ENCODE measurements at regions not wholly inside any gene's neighbourhood (a gene's known extent, or its start where the extent isn't known, plus 50 kb on each side); places are given as distances from the start of the nearest gene placed in this dataset.
"Not testable (repeated sequence)": the region's sequence is repeated elsewhere in the genome, so short reads cannot be mapped to it uniquely, and the experiment has no call there.

GRCh38 chr9:65455136-65455535 lies 170.1 kb upstream of the FOXD4L5 start:
- not testable (repeated sequence) for H3K4me3 ChIP-seq (ENCODE audit: low read depth, low read length); DNase-seq (ENCODE audit: low read depth)

DNA sequence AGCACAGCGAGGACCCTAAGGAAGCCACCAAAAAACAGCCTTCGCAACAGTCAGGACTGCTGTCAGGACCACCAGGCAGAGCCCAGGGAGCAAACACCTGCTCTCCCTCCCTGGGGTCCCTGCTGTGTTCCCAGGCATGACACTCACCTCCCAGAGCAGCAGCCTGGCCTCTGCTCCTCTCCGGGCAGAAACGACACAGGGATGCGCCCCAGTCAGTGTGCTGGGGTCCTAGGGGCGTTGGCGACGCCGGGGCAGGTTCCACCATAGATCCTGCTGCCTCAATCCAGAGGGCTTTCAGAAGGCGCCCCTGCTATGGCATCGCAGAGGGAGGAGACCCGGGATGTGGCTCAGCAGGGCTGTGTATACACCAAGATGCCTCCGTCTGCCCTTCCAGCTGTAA lies 169.7 kb upstream of the FOXD4L5 start:
- not testable (repeated sequence) for DNase-seq (ENCODE audit: low read depth); H3K4me3 ChIP-seq (ENCODE audit: low read depth, low read length)

GRCh38 chr9:65454034-65454433 lies 169.0 kb upstream of the FOXD4L5 start:
- not testable (repeated sequence) for H3K4me3 ChIP-seq (ENCODE audit: low read depth, low read length); DNase-seq (ENCODE audit: low read depth)

- not testable (repeated sequence) for DNase-seq (ENCODE audit: low read depth); H3K4me3 ChIP-seq (ENCODE audit: low read depth, low read length)
These were observed 165.0 kb upstream of the FOXD4L5 start for GRCh38 chr9:65449886-65450610.

DNA sequence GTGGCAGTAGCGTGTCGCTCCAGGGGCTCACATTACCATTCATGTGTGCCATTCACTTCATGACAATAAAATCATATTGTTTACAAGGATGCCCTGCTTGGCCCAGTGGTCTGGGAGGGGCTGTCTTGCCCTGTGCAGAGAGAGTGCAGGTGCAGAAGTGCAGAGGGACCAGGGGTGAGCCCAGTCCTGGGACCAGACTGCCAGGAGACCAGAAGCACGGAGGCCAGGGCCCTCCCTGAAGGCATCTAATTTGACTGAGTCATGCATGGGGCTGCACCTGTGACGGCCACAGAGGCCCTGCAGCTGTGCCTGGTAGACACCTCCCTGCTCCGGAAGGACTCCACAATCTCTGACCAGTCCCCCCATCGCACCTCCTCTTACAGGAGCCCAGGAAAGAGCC lies 164.4 kb upstream of the FOXD4L5 start:
- H3K4me3 ChIP-seq (ENCODE audit: low read depth, low read length) = no peak overlapping the region
- no peak for DNase-seq (ENCODE audit: low read depth)

GRCh38 chr9:65447146-65447545 lies 162.1 kb upstream of the FOXD4L5 start:
- H3K4me3 ChIP-seq (ENCODE audit: low read depth, low read length) = not testable (repeated sequence)

DNA sequence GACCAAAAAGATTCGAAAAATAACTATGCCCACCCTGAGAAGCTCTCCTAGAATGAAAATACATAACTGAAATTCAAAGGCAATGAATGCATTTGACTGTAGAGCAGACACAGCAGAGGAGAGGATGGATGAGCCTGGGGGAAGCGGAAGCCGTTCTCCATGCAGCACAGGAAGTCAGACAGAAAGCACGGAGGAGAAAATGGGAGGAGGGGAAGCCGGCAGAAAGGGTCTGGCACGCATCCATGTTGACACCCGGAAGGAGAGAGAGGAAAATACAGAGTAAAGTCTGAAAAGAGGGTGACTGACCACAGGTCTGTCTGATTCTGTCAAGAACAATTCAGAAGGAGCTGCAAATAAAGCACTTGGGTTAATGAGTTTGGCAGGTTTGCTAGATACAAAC lies 161.0 kb upstream of the FOXD4L5 start:
- not testable (repeated sequence) for H3K4me3 ChIP-seq (ENCODE audit: low read depth, low read length)

More at GRCh38 chr9:65447146-65447545, 162.1 kb upstream of the FOXD4L5 start:
- not testable (repeated sequence) for DNase-seq (ENCODE audit: low read depth)

DNA sequence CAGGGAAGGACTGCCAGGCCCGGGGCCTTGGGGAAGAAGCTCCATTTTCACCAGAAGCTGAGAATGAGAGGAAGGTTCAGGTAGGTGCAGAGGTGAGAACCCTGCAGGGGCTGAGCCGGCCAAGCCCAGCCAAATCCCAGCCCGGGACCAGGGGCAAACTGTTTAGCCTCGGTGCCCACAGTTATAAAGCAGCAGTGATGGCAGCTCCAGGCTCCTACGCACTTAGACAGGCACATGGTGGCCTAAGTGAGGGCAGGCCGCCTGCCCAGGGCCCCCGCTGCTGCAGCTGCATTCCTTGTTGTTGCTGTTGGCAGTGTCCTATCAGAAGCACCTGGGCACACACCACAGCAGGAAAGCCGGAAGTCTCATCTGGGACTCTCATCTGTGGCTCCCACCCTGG lies 159.9 kb upstream of the FOXD4L5 start:
- H3K4me3 ChIP-seq (ENCODE audit: low read depth, low read length) = no peak overlapping the region
- DNase-seq (ENCODE audit: low read depth) = no peak

More for the DNA sequence above, 161.0 kb upstream of the FOXD4L5 start:
- not testable (repeated sequence) for DNase-seq (ENCODE audit: low read depth)

- not testable (repeated sequence) for H3K4me3 ChIP-seq (ENCODE audit: low read depth, low read length); DNase-seq (ENCODE audit: low read depth)
These were observed 157.1 kb upstream of the FOXD4L5 start for GRCh38 chr9:65442116-65442515.

GRCh38 chr9:65441324-65441920 lies 156.4 kb upstream of the FOXD4L5 start:
- DNase-seq (ENCODE audit: low read depth); H3K4me3 ChIP-seq (ENCODE audit: low read depth, low read length): not testable (repeated sequence)

DNA sequence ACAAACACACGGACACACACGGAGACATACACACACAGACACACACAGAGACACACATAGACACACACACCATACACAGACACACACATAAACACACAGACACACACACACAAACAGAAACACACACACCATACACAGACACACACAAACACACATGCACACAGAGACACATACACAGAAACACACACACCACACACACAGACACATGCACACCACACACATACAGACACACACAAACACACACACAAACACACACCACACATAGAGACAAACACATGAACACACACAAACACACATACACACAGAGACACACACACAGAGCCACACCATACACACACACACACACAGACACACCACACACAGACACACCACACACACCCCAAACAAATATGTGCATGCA lies 152.7 kb upstream of the FOXD4L5 start:
- H3K4me3 ChIP-seq (ENCODE audit: low read depth, low read length) = no peak overlapping the region
- no peak for DNase-seq (ENCODE audit: low read depth)

DNA sequence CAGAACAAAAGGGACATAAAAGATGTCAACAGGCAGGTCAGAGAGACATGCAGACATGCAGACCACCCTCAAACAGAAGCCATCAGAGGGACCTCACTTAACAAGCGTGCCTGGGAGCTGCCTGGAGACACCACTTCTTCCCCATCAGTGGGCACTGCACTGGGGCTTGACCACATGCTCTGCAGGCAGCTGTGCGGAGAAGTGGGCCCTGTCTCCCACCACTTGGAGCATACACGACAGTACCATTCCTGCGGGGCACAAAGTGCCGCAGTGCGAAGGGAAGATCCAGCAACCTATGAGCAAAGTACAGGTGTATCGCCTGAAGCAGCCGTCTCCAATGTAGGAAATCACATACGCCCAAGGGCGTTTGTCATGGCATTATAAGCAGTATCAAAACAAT lies 150.5 kb upstream of the FOXD4L5 start:
- H3K4me3 ChIP-seq (ENCODE audit: low read depth, low read length) = no peak overlapping the region
- no peak for DNase-seq (ENCODE audit: low read depth)

- DNase-seq (ENCODE audit: low read depth) = no peak
- no peak overlapping the region for H3K4me3 ChIP-seq (ENCODE audit: low read depth, low read length)
These were observed 147.8 kb upstream of the FOXD4L5 start for GRCh38 chr9:65432722-65433323.

DNA sequence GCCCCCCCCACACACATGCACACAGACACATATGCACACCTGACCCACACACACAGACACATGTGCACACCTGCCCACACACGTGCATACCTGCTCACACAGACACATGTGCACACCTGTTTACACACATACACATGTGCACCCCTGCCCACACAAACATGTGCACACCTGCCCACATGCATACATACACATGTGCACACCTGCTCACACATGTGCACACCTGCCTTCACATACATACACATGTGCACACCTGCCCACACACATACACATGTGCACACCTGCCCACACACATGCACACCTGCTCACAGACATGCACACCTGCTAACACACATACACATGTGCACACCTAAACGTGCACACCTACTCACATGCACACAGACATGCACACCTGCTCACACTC lies 147.0 kb upstream of the FOXD4L5 start:
- DNase-seq (ENCODE audit: low read depth) = no peak
- no peak overlapping the region for H3K4me3 ChIP-seq (ENCODE audit: low read depth, low read length)

DNA sequence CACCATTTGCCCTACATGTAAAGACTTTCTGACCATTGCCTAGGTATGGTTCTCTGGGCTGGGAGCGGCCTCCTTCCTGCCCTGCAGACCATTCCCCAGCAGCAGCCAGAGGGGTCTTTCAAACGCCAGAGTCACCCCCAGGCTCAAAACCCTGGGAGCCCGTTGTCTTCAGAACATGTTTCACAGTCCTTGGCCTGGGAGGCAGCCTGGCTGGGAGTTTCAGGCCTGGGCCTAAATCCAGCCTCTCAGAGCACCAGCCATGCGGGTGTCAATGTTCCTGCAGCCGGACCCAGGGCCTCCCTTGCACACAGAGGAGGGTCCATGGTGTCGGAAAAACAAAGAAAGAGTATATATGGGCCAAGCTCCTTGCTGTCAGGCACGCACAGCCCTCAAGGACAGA lies 145.2 kb upstream of the FOXD4L5 start:
- no peak for DNase-seq (ENCODE audit: low read depth)
- no peak overlapping the region for H3K4me3 ChIP-seq (ENCODE audit: low read depth, low read length)

DNA sequence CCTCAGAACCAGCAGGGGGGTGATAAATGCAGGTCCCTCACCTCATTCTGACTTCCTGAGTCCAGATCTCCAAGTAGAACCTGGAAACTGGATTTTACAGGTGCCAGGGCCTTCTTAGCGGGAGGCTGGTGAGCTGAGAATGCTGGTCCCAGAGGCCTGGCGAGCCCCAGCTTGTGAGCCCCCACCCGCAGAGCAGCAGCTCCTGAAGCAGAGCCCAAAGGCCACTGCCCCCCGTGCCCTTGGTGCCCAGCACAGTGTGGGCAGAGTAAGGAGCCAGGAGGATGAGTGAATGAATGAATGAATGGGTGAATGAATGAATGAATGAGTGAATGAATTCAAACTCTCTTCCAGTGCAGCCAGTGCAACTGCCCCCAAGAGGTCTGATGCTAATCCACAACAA lies 142.4 kb upstream of the FOXD4L5 start:
- DNase-seq (ENCODE audit: low read depth) = not testable (repeated sequence)

DNA sequence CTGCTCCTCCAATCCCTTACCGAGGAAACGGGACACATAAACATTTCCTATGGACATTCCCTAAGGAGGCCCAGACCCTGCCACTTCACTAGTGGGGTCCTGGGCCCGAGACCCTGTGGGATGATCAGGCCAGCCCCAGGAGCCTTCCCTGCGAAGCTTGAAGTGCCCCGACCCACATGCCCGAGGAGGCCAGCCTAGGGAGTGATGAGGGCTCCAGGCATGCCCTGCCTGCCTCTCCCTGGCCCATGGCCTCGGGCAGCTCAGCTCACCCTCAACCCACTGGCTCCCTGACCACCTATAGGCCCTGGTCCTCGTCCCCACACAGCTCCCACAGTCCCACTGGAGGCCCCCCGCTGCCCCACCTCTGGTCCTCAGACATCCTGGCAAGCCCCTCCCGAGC lies 141.8 kb upstream of the FOXD4L5 start:
- DNase-seq (ENCODE audit: low read depth); H3K4me3 ChIP-seq (ENCODE audit: low read depth, low read length): not testable (repeated sequence)

More for the DNA sequence above, 142.4 kb upstream of the FOXD4L5 start:
- not testable (repeated sequence) for H3K4me3 ChIP-seq (ENCODE audit: low read depth, low read length)

- H3K4me3 ChIP-seq (ENCODE audit: low read depth, low read length) = no peak overlapping the region
- DNase-seq (ENCODE audit: low read depth) = no peak
These were observed 141.2 kb upstream of the FOXD4L5 start for GRCh38 chr9:65426231-65426630.

DNA sequence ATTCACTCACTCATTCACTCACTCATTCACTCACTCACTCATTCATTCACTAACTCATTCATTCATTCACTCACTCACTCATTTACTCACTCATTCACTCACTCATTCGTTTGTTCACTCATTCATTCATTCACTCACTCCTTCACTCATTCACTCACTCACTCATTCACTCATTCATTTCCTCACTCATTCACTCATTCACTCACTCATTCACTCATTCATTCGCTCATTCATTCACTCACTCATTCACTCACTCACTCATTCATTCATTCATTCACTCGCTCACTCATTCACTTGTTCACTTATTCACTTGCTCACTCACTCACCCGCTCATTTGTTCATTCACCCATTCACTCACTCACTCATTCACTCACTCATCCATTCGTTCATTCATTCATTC lies 140.2 kb upstream of the FOXD4L5 start:
- H3K4me3 ChIP-seq (ENCODE audit: low read depth, low read length); DNase-seq (ENCODE audit: low read depth): not testable (repeated sequence)

DNA sequence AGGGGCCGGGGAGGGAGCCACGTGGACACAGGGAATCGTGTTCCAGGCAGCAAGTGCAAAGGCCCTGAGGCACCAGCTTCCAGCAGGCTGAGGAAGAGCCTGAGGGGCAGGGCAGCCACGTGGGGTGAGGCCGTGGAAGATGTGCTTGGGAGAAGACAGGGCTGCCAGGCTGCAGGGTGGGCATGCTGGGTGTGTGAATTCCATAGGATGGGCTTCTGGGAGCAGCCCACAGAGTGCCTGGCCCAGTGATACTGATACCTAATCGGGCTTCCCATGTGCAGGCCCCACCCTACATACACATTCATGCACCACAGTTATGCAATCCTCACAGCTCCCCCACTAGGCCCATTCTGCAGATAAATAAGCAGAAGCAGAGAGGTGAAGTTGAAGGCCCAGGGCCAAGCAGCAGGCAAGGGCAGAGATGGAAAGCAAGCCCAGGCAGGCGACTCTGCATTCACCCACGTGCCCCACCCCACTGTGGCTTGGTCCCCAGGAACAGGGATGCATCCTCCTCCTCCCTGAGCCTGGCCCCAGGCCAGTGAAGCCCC lies 139.5 kb upstream of the FOXD4L5 start:
- DNase-seq (ENCODE audit: low read depth); H3K4me3 ChIP-seq (ENCODE audit: low read depth, low read length): not testable (repeated sequence)

All from skeletal muscle cell (primary cell).